Tibial nerve (tissue), 3 donors: ENCODE measurements at regions not wholly inside any gene's neighbourhood (a gene's known extent, or its start where the extent isn't known, plus 50 kb on each side); places are given as distances from the start of the nearest gene placed in this dataset.

Experiments used
- POLR2A ChIP-seq, 2 donors: fragments of 450-650 bp; IDR thresholded peaks; one replicate each; pipeline ENCODE4 v1.6.1; 2017; ENCODE audit warnings: antibody characterized with exemption in 2 of 2, mild to moderate bottlenecking in 2 of 2, moderate library complexity in 2 of 2
- TF ChIP-seq, protein P1 (sequence below), 5 experiments: fragments of 200-600 bp in 3 of 5; fragments of 450-650 bp in 2 of 5; sonication (generic) in 3 of 5; IDR thresholded peaks; one replicate each; pipeline ENCODE4 v1.5.1; 2016 to 2019; ENCODE audit warnings: antibody characterized with exemption in 5 of 5, mild to moderate bottlenecking in 3 of 5, moderate library complexity in 2 of 5

DNA sequence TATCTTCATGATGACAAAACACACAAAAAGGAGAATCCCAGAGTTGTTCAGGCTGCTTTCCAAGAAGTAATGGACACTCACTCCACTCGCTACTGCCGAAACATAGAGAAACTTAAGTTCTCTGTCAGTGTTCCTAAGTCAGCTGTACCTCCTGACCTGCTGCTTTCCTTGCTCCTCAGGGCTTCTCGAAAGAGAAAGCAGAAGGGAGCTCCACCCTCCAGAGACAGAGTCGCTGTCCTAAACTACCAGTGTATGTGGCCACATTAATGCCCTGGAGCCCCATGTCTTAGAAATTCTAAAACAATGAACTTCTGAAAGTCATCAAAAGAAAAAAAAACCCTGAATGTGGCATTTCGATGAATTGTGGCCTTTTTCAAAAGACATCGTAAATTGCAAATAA, 390.8 kb upstream of the MON1B start:
- TF ChIP-seq, protein P1, sequence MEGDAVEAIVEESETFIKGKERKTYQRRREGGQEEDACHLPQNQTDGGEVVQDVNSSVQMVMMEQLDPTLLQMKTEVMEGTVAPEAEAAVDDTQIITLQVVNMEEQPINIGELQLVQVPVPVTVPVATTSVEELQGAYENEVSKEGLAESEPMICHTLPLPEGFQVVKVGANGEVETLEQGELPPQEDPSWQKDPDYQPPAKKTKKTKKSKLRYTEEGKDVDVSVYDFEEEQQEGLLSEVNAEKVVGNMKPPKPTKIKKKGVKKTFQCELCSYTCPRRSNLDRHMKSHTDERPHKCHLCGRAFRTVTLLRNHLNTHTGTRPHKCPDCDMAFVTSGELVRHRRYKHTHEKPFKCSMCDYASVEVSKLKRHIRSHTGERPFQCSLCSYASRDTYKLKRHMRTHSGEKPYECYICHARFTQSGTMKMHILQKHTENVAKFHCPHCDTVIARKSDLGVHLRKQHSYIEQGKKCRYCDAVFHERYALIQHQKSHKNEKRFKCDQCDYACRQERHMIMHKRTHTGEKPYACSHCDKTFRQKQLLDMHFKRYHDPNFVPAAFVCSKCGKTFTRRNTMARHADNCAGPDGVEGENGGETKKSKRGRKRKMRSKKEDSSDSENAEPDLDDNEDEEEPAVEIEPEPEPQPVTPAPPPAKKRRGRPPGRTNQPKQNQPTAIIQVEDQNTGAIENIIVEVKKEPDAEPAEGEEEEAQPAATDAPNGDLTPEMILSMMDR (IDR thresholded peaks at IDR 0.05): no peak
- no peak for TF ChIP-seq POLR2A (IDR thresholded peaks at IDR 0.05)
